Right lobe of liver (tissue), 6 donors: ENCODE measurements at regions not wholly inside any gene's neighbourhood (a gene's known extent, or its start where the extent isn't known, plus 50 kb on each side); places are given as distances from the start of the nearest gene placed in this dataset.

ENCODE experiments used
- ATAC-seq, 4 donors: fragments of 200-7000 bp; cut with Tn5 transposase; one replicate each; pipeline ENCODE4 v1.9.1; 2020; ENCODE audit warnings: mild to moderate bottlenecking in 4 of 4, moderate library complexity in 4 of 4
- DNase-seq, 3 donors: peaks; one replicate each; pipeline ENCODE4 v3.0.0-alpha.2; 2020
- H3K27ac ChIP-seq, 3 donors: fragments of 200-600 bp; one replicate each; pipeline ENCODE4 v1.8.0; 2022
- H3K27me3 ChIP-seq, 2 donors: fragments of 200-600 bp; one replicate each; pipeline ENCODE4 v1.8.0; 2022
- H3K36me3 ChIP-seq, 4 donors: fragments of 200-600 bp; sonication (generic) in 1 of 4; one replicate each; pipeline versions ENCODE4 v1.5.1 to v1.8.0; 2017 to 2022; ENCODE audit warnings: control low read depth in 1 of 4
- H3K4me1 ChIP-seq, 4 donors: fragments of 200-600 bp; sonication (generic) in 1 of 4; one replicate each; pipeline versions ENCODE4 v1.5.1 to v1.8.0; 2017 to 2022; ENCODE audit warnings: control low read depth in 1 of 4
- H3K4me3 ChIP-seq, 3 donors: fragments of 200-600 bp; one replicate each; pipeline ENCODE4 v1.8.0; 2022
- H3K9me3 ChIP-seq, 4 donors: fragments of 200-600 bp; sonication (generic) in 1 of 4; one replicate each; pipeline versions ENCODE4 v1.5.1 to v1.8.0; 2017 to 2022; ENCODE audit warnings: control low read depth in 1 of 4
- CTCF ChIP-seq, 4 donors: fragments of 200-600 bp in 3 of 4; fragments of 450-650 bp in 1 of 4; IDR thresholded peaks; one replicate each; pipeline versions ENCODE4 v1.5.1 to v1.8.0; 2016 to 2022; ENCODE audit warnings: antibody characterized with exemption in 4 of 4, mild to moderate bottlenecking in 2 of 4
- POLR2A ChIP-seq: fragments of 450-650 bp; IDR thresholded peaks from one replicate; pipeline ENCODE4 v1.6.1; 2017; ENCODE audit warnings: antibody characterized with exemption, mild to moderate bottlenecking
- WGBS: methylation state at CpG from one replicate; pipeline ENCODE4 v1.1.6; 2018; ENCODE audit warnings: low coverage, low lambda C conversion rate; ENCODE audit not compliant: insufficient coverage; ENCODE audit errors: missing lambda C conversion rate; 5-methylcytosine and 5-hydroxymethylcytosine counted together
- intact Hi-C, 2 donors: fragments of 100-400 bp; cut with DNase I; formaldehyde crosslinking; loops; one replicate each; pipeline versions ENCODE4 v1.11.2 to v1.14.1; 2022
- donor health status: DM: no; HTN: yes; CAD: no.
- donor health status: DM: no; HTN: no; CAD: no.
- donor health status: DM: no; HTN: no; CAD: no.
- donor health status: DM: no; HTN: yes; CAD: no.
- donor health status: DM: no; HTN: yes; CAD: no.

DNA sequence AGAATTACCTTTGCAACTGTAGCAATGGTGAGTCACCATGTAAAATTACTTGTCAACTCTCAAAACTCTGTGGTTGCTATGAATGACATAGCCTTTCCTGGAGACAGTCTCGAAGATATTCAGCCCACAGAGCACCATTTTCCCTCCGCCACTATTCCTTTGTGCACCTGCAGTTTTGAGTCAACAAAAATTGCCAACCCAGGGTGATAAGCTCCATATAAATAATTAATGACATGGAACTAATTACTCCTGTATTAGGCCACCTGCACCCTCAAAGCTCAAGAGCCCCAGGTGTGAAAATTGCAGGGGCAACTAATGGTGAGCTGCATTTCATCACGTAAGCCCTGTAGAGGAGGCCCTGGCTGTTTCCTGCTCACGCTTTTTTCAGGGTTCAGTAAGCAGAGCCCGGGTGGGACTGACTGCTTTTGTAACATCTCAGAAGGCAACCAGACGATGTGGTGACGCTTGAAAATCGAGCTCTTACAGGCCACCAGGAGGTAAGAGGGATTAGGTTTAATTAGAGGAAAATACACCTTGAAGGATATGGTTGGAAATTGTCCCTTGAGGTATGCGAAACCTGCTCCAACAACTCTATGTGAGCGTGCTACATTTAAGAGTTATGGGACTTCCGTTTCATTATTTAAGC lies 70.8 kb downstream of the BMP2 start:
- H3K9me3 ChIP-seq: no peaks in the 10 kb centered on the region
- 71% methylated on average over 8 of the region's 11 CpGs for WGBS
- no peaks in the 10 kb centered on the region for H3K27me3 ChIP-seq
- ATAC-seq: no peak
- no peaks in the 10 kb centered on the region for H3K4me1 ChIP-seq
- no peak for DNase-seq
- TF ChIP-seq CTCF (IDR thresholded peaks at IDR 0.05) (no peak), POLR2A (no peak)
- H3K4me3 ChIP-seq: no peak overlapping the region
- intact Hi-C loops: no loop called here
- no peak overlapping the region for H3K27ac ChIP-seq
- no peaks in the 10 kb centered on the region for H3K36me3 ChIP-seq

- Histone ChIP-seq H3K4me3 (no peak overlapping the region), H3K27me3 (no peaks in the 10 kb centered on the region), H3K27ac (no peak overlapping the region), H3K4me1 (no peaks in the 10 kb centered on the region), H3K36me3 (no peaks in the 10 kb centered on the region), H3K9me3 (no peaks in the 10 kb centered on the region)
- 67% methylated on average over 2 of the region's 2 CpGs for WGBS
- TF ChIP-seq POLR2A (no peak), CTCF (IDR thresholded peaks at IDR 0.05) (no peak)
- no peak for ATAC-seq
- no peak for DNase-seq
- intact Hi-C loops: no loop called here
These were observed 73.6 kb downstream of the BMP2 start for GRCh38 chr20:6841128-6841527.

DNA sequence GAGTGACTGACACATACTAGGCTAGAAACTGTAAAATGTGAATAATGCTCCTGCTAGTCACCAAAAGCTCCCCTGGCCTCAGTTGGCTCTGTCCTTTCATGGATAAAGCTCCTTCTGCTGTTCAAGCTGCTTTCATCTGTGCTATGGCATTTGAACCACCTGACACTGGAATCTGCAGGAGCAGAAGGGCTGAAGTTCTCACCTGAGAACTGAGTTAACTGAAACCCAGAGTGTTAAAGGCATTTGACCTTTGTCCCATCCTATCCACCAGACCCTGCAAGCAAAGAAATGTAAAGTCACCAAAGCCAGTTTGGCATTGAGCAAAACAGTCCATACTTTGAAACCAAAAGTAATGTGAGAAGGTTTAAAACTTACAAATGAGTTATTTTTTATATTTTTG lies 77.7 kb downstream of the BMP2 start:
- Histone ChIP-seq H3K9me3 (no peaks in the 10 kb centered on the region), H3K27me3 (no peaks in the 10 kb centered on the region), H3K4me1 (no peaks in the 10 kb centered on the region), H3K4me3 (no peak overlapping the region), H3K36me3 (no peaks in the 10 kb centered on the region), H3K27ac (no peak overlapping the region)
- DNase-seq (no peak), ATAC-seq (no peak)
- TF ChIP-seq CTCF (IDR thresholded peaks at IDR 0.05) (no peak), POLR2A (no peak)
- intact Hi-C loops: no loop called here

DNA sequence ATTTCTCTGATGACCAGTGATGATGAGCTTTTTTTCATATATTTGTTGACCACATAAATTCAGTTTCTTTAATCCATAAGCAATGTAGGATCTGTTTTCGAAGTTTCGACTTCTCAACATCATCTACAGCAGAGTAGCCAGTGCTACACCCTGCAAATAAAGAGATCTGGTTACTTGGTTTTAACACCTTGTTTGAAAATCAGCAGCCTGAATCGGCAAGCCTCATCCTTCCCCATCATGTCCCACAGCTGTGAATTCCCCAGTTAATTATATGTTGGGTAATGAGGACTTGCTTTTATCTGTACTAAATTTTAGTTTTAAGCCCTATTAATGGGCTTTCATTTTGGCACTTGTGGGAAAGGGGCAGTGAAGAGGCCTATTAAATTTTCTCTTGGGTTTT lies 80.6 kb downstream of the BMP2 start:
- DNase-seq: no peak
- Histone ChIP-seq H3K4me3 (no peak overlapping the region), H3K4me1 (no peaks in the 10 kb centered on the region), H3K9me3 (no peaks in the 10 kb centered on the region), H3K27ac (no peak overlapping the region), H3K27me3 (no peaks in the 10 kb centered on the region), H3K36me3 (no peaks in the 10 kb centered on the region)
- WGBS: 77% methylated on average over 3 of the region's 3 CpGs
- ATAC-seq: no peak
- TF ChIP-seq POLR2A (no peak), CTCF (IDR thresholded peaks at IDR 0.05) (no peak)
- intact Hi-C loops: no loop called here

DNA sequence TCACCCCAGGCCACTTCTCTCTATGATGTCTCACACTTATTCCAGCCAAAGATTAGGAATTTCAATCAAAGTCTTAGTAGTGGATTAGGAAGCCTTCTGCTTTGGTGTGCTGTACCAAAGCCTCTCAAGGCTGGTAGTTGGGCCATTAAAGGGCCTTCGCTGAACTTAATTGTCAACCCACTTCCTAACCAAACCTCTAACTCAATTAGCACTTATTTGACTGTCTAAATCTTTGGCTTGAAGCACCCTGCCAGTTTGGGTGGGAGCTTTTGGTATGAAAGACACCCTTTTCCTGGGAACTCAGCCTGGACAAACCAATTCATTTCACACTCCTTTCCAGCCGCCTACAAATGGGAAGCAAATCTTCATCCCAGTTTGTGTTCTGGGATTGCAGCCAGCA lies 81.5 kb downstream of the BMP2 start:
- Histone ChIP-seq H3K9me3 (no peaks in the 10 kb centered on the region), H3K36me3 (no peaks in the 10 kb centered on the region), H3K4me1 (no peaks in the 10 kb centered on the region), H3K27ac (no peak overlapping the region), H3K27me3 (no peaks in the 10 kb centered on the region), H3K4me3 (no peak overlapping the region)
- DNase-seq: no peak
- intact Hi-C loops: no loop called here
- TF ChIP-seq CTCF (IDR thresholded peaks at IDR 0.05) (no peak), POLR2A (no peak)
- ATAC-seq: no peak
- 67% methylated on average over 2 of the region's 2 CpGs for WGBS
